ENCODE measurements at regions not wholly inside any gene's neighbourhood (a gene's known extent, or its start where the extent isn't known, plus 50 kb on each side); places are given as distances from the start of the nearest gene placed in this dataset.

- H2AFZ ChIP-seq (ENCODE audit: low read length): no peak overlapping the region
- peaks cover 4% of the 10 kb centered on the region for H3K79me1 ChIP-seq (ENCODE audit: insufficient read depth, low read depth, low read length, poor library complexity, severe bottlenecking)
- Mint-ChIP-seq H3K4me1 (peaks cover 64 to 75% of the 10 kb centered on the region in 2 experiments), H3K36me3 (ENCODE audit: insufficient read depth in 1 of 3, low read depth in 3 of 3) (peaks cover 25 to 61% (median 37%) of the 10 kb centered on the region in 3 experiments), H3K4me3 (no peak overlapping the region; a peak in 1 of 5 replicates), H3K27me3 (ENCODE audit: low read depth) (peaks cover 2% of the 10 kb centered on the region; the same call in 1 of the 2 replicates), H3K27ac (peak overlapping the region in 1 of 3 experiments; percentile 35; a peak in 3 of 7 replicates), H3K9me3 (peaks cover 49 to 73% of the 10 kb centered on the region in 2 experiments)
- DNase-seq: no peak
- peaks cover 27% of the 10 kb centered on the region for H3K4me1 ChIP-seq (ENCODE audit: insufficient read depth, low read length)
- H3K9ac ChIP-seq (ENCODE audit: extremely low read depth, insufficient read length, low read length): no peak overlapping the region
- H4K91ac ChIP-seq (ENCODE audit: insufficient read length, low read depth, low read length): no peak overlapping the region
- H3K9me3 ChIP-seq (ENCODE audit: control insufficient read depth, low read depth, low read length): no peaks in the 10 kb centered on the region
- no peak overlapping the region for H2BK20ac ChIP-seq (ENCODE audit: low read depth, low read length, poor library complexity, severe bottlenecking)
- H3K23ac ChIP-seq (ENCODE audit: insufficient read length, low read depth, low read length): no peak overlapping the region
- H3K4me2 ChIP-seq (ENCODE audit: insufficient read depth, insufficient read length, low read length): peak overlapping the region; percentile 23
- no peak overlapping the region for H3T11ph ChIP-seq (ENCODE audit: low read length)
- H3K79me2 ChIP-seq (ENCODE audit: insufficient read depth, low read length): peaks cover 50% of the 10 kb centered on the region; the same call in 1 of the 2 replicates
- H3K14ac ChIP-seq (ENCODE audit: insufficient read depth, low read length): no peak overlapping the region
- H3K56ac ChIP-seq (ENCODE audit: insufficient read length, low read depth, low read length): no peak overlapping the region
- peak overlapping the region; percentile 69 for H3K27ac ChIP-seq (ENCODE audit: insufficient read length, low read depth, low read length)
- H3K18ac ChIP-seq (ENCODE audit: insufficient read length, low read depth, low read length): no peak overlapping the region
- no peak overlapping the region for H3K4ac ChIP-seq (ENCODE audit: low read depth, low read length)
- H2BK5ac ChIP-seq (ENCODE audit: insufficient read length, low read length): no peak overlapping the region
- no peaks in the 10 kb centered on the region for H4K20me1 ChIP-seq (ENCODE audit: control insufficient read depth, insufficient read depth, insufficient read length)
- H4K5ac ChIP-seq (ENCODE audit: insufficient read length, low read depth, low read length): no peak overlapping the region
- no peak overlapping the region for H2BK12ac ChIP-seq (ENCODE audit: insufficient read length, low read depth, low read length)
- TF ChIP-seq CTCF (conservative IDR thresholded peaks at IDR 0.05): no peak
- H4K8ac ChIP-seq (replicated peaks; ENCODE audit: insufficient read length, low read depth, low read length): no peak overlapping the region
- no peaks in the 10 kb centered on the region for H3K23me2 ChIP-seq (ENCODE audit: insufficient read length, low read depth, low read length, poor library complexity, severe bottlenecking)
- no peak overlapping the region for H2AK5ac ChIP-seq (ENCODE audit: insufficient read length, low read length)
- H2BK120ac ChIP-seq (ENCODE audit: low read depth, low read length, poor library complexity, severe bottlenecking): no peak overlapping the region
- no CpG with 5 or more reads among the region's 12 CpGs for WGBS (ENCODE audit: extremely low coverage, insufficient read length, low lambda C conversion rate)
- H3K27me3 ChIP-seq (ENCODE audit: insufficient read depth, low read length): no peaks in the 10 kb centered on the region
- H2BK15ac ChIP-seq (ENCODE audit: low read depth, low read length): no peak overlapping the region
Measured at GRCh38 chrX:45807572-45808425, 607.1 kb upstream of the DIPK2B start.
